HCEC 1CT (cell line): ENCODE measurements at regions not wholly inside any gene's neighbourhood (a gene's known extent, or its start where the extent isn't known, plus 50 kb on each side); places are given as distances from the start of the nearest gene placed in this dataset.

Source experiments
- DNase-seq: peaks from one replicate; pipeline ENCODE4 v3.0.0-alpha.2; 2017

DNA sequence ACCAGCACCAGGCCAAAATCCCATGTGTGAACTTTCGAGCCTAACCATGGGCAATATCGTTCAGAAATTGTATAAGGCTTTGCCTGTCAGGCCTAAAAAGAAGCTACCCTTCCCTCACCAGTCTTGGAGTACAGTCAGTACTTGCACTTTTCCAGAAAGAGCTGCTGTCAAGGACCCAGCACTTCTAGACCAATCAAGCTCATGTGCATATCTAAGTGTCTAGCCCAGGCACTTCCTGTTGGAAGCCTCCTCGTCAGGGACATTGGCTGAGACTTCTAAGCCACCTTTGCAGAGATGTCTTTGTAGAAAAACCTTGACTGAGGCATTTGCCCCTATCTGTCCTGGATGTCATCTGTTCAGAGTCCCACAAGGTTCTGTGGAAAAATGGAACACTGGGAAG is 1930.5 kb downstream of the EFNA5 start:
- no peak for DNase-seq

DNA sequence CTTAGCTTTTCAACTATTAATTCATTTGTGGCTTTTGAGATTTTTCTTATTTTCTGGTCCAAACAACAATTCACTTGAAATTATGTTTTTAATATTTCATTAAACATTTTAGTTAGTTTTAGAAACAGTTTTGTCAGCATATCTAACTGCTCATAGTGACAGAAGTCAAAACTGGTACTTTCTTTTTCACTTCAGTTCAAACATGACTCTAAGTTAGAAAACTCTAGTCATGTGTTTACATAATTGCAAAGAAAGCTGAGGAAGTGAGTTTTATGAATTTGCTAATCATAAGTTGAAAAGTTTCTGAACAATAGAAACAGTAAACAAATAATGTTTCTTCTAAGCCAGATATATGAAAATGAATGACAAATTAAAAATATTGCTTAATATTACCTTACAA is 1931.0 kb downstream of the EFNA5 start:
- no peak for DNase-seq

DNA sequence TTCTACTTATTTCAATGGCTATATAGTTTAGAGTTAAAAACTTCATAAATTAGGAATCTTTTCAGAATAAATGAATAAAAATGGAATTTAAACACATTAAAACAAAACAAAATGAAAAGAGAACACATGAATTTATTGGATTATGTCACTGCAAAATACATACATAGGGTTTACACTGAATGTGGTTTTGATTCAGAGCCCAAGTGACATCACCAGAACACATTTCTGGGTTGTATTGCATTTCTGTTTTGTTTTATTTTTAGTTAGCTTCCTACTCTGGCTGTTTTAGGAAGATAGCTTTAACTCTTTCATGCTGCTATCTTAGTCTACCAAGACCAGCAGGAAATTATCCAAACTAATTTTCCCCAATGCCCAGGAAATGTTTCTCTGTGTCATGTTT is 1935.0 kb downstream of the EFNA5 start:
- peak; percentile 3 for DNase-seq

DNA sequence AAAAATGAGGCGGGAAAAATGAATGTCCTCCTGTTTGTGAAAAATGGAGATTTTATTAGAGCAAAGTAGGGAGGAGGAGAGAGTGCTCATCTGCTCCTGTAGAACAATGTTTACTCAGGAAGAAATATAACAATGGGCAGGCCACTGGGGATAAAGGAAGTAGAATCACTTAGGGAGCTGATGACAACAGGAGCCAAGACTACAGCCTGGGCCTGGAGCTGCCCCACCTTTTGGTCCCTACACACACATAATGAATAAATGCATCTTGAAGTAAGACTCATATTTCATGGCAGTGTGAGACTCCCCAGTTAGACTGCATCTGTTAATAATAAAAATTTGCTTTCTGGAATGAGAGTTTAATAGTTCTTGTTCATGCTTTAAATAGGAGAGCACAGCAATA is 1939.8 kb downstream of the EFNA5 start:
- DNase-seq = no peak

DNA sequence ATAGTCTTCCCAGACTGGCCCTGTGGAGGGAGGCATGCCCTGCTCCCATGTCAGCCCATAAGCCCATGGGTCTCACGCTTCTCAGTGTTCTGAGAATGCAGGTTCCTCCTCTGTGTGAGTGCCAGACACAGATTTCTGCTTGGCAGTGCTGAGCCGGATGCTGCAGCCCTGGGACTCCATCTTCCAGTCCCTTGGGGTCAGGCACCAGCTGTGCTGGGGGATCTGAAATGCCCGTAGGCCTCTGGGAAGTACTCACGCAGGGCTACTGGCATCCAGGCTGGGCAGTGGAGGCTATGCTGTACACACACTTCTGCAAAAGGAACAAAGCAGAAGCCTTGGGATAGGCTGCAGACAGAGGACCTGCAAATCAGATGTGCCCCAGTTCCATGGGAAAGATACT is 1944.6 kb downstream of the EFNA5 start:
- DNase-seq = no peak

DNA sequence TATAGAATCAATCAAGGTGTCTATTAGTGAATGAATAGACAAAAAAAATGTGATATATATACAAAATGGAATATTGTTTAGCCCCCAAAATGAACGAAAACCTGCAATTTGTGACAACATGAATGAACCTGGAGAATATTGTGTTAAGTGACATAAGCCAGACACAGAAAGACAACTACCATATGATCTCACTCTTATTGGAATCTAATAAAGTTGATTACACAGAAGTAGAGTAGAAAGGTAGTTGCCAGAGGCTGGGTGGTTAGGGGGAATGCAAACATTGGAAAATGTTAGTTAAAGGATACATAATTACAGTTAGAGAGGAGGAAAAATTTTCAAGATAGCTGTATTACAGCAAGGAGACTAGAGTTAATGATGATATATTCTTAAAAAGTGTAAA is 1962.3 kb downstream of the EFNA5 start:
- DNase-seq = no peak

DNA sequence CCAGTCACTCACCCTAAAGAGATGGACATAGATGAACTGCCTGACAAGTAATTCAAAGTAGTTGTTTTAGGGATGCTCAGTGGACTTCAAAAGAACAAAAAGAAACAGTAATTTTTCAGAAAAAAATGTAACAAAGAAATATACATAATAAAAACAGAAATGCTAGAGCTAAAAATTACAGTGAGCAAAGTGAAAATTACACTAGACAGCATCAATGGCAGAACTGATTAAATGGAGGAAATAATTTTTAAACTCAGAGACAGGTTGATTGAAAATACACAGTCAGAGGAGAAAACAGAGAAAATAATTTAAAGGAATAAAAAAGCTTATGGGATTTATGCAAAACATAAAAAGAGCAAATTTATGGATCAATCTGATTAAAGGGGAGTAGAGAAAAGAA is 1968.4 kb downstream of the EFNA5 start:
- DNase-seq = no peak

DNA sequence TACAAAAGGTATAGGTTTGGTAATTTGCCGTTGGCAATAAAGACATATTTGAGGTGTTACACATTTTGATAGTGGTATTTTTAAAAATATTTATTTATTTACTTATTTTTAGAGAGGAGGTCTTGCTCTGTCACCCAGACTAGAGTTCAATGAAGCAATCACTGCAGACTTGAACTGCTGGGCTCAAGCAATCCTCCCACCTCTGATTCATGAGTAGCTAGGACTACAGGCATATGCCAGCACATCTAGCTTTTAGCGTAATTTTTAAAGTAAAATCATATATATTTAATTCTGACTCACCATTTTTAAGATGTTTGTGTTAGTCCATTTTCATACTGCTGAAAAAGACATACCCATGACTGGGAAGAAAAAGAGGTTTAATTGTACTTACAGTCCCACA is 1974.3 kb downstream of the EFNA5 start:
- DNase-seq = no peak

DNA sequence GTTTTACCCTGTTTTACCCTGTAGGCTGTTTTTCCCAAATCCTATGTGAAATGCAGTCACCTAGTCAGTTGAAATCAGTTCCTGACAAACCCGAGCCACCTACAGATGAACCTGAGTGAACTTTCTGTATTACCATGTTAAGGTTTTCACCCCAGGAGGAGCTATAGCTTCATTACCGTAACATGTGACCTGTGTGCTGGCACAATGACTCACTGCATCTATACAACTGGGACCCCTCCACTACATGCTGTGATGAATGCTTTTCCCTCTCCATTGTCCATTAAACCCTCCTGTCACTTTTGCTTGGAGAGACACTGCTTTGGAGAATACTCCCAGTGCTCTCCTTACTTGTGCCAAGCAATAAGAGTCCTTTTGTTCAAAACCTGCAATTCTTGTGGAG is 1974.8 kb downstream of the EFNA5 start:
- DNase-seq = no peak

DNA sequence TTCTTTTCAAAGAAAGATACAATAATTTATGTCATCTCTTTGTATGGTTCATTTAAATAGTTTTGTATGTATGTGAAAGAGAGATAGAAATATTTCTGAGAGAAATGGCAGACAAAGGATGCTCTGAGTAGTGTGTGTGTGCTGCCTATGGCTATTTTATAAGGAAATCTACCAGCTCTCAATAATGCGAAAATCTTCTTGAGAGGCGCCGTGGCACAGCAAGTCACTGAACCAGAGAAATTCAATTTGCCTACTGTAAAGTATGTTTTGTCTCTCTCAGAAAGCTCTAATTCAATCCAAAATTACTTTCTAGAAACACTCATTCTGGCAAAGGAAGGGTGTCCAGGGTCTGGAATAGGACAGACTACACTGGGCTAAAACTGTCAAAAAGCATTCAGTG is 1981.1 kb downstream of the EFNA5 start:
- DNase-seq = no peak

DNA sequence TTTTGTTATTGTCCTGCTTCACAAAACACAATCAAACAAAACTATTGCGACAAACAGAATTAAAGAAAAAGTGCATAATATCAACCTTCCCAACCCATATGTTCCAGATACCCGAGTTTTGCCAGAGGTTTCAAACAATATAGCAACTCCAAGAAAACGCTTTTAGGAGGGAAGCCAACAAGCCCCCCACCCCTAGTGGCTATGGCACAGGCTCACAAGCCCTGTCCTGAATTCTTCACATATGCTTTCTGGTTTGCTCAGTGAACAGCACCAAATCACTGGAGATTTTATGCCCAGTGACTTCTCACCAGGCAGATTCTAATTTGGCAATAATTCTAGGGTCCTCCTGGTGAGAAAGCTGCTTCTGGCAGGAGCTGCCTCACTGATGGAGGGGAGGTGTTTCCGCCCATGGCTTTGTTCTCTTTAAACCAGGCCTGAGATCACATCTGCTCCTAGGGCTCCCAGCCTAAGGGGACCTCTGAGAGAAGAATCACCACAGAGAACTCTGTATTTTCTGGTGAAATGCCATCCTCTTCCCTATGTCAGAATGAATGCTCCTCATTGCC is 1982.4 kb downstream of the EFNA5 start:
- DNase-seq = no peak

DNA sequence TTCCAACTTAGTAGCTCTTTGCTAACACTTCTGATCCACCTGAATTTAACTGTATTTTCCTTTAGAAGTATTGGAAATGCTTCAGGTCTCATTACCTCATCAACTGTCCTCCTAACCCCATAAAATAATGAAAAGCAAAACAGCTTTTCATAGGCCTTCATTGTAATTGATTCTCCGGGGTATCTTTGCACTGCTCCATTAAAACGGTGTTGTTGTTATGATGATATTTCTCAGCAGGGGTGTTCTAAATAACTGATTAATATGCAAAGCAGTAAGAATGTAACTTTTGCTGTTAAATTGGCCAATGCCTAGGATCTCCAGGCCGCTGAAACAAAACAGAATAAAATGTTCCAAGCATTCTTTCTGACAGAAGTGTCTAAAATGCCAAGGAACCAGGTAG is 1983.2 kb downstream of the EFNA5 start:
- DNase-seq = no peak

DNA sequence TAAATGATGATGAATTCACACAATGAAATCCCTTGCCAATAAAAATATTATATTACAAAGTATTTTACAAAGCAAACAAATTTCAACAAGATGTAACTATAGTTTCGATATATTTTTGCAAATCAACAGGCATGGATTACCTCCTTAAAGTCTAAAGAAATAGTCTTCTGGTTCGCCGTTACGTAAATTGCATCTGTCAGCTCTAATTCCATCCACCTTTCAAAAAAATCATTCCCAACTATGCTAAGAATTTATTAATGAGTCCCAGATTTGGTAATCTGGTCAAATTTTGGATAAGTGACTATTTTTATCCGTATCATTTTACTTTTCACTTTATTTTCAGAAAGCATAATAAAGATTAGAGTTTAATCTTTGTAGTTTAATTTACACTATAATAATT is 1984.9 kb downstream of the EFNA5 start:
- no peak for DNase-seq

DNA sequence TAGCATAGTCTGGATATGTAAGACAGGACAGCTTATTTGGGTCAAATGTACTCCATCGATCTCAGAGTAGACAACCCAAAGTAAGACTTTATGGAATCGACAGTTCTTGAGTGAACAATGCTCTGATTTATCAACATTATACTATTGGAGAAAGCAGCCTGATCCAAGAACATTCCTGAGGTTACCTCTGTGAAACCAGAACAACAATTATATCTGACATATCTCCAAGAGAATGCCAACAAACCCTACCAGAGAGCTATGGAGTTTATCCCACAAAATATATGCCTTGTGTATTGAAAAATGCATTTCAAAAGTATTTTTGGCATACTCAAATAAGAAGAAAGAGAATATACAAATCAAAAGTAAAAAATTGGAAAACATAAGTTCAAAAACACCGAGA is 1985.9 kb downstream of the EFNA5 start:
- no peak for DNase-seq

DNA sequence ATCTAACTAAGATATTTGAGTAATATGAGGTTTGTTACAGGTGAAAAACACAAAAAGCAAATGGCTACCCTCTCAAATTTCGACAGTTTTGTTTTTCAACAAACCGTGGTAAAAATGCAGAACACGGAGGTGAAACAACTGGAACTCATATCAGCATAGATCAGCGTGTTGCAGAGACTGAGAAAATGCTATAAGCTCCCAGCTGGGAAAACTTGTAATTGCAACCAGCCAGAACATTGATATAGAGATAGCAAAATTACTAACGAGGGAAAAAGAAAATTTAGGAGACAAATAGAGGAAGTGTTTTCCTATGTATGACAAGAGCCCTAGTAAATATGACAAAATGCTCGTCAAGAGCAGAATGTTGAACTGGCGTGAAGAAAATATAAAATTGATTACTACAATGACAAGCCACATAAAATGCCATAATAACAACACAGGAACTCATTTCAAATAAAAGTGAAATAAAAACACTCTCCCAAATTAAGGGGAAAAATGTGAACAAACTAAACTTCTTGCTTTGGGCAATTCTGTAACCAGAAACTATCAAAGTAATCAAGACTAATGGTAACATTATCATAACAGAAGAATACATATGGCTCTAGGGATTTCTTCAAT is 1989.8 kb downstream of the EFNA5 start:
- no peak for DNase-seq

DNA sequence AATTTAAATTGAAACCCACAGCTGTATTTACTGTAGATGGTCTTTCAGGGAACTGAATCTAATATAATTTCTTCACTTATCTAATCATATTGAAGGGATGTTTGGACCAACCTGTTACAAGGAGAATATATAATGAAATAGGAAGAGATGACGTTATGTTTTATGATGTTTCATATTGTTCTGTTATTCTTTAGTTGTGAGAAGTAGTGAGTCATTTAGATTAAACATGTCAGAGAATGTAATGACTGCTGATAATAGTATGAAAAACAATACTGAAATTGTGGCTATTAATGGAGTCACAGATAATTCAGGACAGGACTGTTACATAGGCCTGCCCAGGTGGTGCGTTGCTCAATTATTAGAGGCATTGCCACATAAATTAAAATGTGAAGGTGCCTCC is 1993.4 kb downstream of the EFNA5 start:
- no peak for DNase-seq

DNA sequence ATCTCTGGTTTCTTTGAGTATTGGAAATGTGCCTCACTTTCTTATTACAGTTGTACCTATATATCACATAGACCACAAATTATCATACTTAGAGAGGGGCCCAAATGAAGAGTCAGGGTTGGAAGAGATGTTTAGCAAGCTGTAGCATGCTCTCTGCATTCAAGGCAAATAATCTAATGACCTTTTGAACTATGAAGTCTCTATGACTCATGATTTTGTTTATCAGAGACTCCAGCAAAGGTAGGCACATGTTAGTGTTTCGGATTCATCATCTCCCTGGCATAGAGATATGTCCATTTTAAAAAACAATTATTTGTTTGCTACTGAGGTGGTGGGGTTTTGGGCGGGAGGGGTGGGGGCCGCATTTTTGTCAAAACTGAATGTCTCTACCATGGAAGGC is 2000.1 kb downstream of the EFNA5 start:
- DNase-seq = no peak

DNA sequence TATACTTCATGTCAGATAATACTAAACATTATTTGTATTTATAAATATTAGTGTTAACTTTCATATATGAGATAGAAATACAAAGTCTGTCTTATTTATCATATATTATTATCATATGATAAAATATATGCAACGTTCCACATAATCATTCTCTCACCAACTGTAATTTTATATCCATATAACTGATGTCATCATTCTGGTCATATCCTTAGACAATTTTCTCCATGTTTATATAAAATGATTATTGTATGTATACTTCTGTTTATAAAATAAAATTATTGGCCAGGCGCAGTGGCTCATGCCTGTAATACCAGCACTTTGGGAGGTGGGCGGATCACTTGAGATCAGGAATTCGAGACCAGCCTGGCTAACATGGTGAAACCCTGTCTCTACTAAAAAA is 2007.1 kb downstream of the EFNA5 start:
- no peak for DNase-seq

DNA sequence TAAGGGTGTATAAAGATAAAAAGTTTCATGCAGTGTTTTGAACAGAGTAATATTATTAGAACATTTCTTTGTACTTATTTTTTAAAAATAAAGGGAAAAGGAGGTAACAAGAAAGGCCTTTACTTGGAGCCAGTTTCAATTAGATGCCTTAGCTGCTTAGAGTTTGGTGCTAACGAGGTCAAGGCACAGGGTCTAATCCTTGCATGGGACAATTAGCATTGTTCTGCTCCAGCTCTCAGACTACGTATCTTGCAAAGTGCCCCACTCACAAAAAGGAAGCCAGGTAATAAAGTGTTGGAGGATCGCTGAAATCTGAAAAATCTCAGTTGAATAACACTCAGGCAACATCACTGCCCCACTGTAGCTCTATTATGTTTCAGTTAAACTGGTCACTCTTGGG is 2011.3 kb downstream of the EFNA5 start:
- no peak for DNase-seq

DNA sequence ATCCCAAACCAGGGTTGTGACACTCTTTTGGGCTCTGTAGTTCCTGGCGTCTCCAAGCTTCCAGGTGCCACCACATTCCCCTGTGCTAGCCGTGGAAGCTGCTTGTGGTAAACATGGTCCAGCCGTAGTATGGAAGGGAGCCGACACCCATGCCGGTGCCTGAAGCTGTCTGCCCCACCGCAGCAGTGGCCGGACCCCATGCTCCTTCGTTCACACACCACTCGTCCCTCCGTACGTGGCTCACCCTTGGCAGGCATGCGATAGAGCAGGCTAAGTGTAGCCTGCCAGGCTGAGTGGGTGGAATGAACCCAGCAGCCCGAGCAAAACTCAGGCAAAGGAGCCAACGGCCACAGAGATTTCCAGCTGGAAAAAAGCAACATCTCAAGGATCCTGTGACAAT is 2030.4 kb downstream of the EFNA5 start:
- no peak for DNase-seq

DNA sequence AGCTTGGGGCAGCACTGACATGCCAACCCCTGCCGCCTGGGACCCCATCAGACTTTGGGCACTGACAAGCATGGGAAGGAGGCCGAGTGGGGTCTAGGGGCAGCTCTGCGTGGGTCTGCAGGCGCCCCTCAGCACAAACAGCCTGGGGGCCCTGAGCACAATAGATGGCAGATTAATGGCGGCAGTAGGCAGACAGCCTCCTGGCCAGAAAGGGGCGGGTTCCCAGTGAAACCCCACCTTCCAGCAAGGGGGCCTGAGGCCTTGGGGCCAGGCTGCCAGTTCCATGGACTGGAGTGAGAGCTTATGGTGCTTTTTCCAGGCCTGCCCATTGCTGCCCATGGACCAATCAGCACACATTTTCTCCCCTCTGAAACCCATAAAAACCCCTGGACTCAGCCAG is 2031.2 kb downstream of the EFNA5 start:
- no peak for DNase-seq

DNA sequence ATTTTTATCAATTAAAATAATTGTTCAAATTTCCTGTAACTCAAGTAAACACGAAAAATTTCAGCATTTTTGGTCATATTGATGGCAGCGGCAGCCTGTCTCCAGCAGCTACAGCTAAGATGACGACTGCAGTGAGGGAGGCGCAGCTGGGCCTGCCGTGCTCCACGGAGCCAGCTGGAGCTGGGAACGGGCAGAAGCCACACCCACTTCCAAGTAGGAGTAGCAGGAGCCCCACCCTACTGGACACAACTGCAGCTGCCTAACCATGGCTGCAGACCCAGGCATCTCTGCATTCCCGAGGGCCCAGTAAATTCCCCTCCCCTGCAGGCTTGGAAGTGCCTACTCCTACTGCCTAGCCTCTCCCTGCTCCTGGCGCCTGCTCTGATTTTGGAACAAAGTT is 2031.7 kb downstream of the EFNA5 start:
- no peak for DNase-seq

DNA sequence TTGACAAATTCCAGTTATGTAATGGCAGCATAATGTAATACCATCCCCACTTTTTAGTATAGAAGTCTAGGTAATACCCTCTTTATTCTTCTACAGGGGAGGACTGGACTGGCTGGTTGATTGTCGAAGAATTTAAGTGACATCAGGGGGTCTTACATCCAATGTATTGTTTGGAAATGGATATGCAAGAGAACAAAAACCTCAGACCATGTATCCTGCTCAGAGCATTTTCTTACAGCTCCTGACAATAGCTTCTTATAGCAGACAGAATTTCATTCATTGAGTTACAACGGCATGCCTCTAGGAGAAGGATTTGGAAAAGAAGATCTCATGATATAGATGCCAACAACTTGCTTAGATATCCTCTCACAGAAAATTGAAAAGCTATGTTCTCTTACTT is 2032.3 kb downstream of the EFNA5 start:
- DNase-seq = no peak

DNA sequence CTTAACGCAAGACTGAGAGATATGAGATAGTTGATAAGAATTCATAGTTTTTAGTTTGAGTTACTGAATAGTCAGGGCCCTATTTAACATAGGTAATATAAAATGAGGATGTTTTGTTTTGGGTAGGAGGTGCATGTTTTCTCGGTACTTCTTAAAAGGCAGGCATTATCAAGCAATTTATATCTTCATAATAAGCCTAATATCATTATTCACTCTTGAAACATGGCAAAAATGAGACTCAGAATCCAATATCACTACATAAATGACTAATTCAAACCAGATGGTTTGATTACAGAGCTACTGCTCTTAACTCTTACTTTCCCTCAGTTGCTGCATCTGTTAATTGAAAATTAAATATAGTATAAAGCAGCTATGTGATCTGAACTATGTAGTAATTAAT is 2038.7 kb downstream of the EFNA5 start:
- DNase-seq = no peak

DNA sequence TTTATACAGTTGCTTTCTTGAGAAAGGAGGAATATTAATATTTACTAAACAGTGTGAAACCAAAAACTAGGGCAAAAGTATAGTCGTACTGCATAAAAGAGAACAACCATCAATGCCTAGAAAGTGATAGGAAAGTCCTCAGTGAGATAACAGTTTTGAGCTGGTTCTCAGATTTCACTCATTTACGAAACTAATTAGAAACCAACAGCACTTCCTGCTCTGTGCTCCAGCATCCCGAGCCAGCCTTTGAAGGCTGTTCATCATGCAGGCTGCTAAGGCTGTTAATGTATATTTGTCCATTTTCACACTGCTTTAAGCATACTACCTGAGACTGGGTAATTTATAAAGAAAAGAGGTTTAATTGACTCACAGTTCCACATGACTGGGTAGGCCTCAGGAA is 2039.9 kb downstream of the EFNA5 start:
- no peak for DNase-seq

DNA sequence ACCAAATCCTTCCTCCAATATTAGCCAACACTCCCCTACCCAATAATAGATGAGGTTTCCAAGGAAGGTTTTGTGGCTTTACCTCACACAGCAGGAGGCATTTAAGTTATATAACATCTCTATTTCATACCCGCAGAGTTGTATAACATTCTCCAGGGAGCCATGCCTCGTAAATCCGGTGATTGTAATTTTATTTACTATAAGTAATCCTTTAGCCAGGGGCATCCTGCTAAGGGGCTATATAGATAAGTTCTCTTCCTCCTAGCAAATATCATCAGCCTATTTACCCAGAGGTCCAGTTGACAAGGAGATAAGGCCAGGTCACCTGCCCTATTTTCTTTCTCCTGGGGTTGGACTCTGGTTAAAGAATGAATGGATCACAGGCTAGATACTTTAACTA is 2051.0 kb downstream of the EFNA5 start:
- DNase-seq = no peak
